SK-N-SH treated with all-trans-retinoic acid at 6 μM for 48 hours (cell line): ENCODE measurements at regions not wholly inside any gene's neighbourhood (a gene's known extent, or its start where the extent isn't known, plus 50 kb on each side); places are given as distances from the start of the nearest gene placed in this dataset.

ENCODE experiments used
- ARNTL ChIP-seq: fragments of 450-650 bp; formaldehyde crosslinking; IDR thresholded peaks from 2 replicates; pipeline ENCODE4 v1.5.0; 2020; ENCODE audit warnings: low read depth, mild to moderate bottlenecking, moderate library complexity, borderline replicate concordance
- OSR1 ChIP-seq: fragments of 250-450 bp; sonication (Bioruptor Pico); IDR thresholded peaks from 2 replicates; pipeline ENCODE4 v1.8.0; 2022; ENCODE audit warnings: moderate library complexity, mild to moderate bottlenecking, inconsistent platforms
- TCF4 ChIP-seq: fragments of 250-450 bp; sonication (Bioruptor Pico); IDR thresholded peaks from 2 replicates; pipeline ENCODE4 v1.8.0; 2021; ENCODE audit warnings: mild to moderate bottlenecking, moderate library complexity, borderline replicate concordance
- ZC3H10 ChIP-seq: fragments of 250-450 bp; sonication (Bioruptor Pico); IDR thresholded peaks from 2 replicates; pipeline ENCODE4 v1.5.1; 2021; ENCODE audit warnings: mild to moderate bottlenecking, moderate library complexity
- ZFP30 ChIP-seq: fragments of 450-650 bp; formaldehyde crosslinking; IDR thresholded peaks from 2 replicates; pipeline ENCODE4 v1.5.0; 2022; ENCODE audit warnings: mild to moderate bottlenecking, moderate library complexity
- TF ChIP-seq, protein P1 (sequence below): fragments of 250-450 bp; sonication (Bioruptor Pico); IDR thresholded peaks from 2 replicates; pipeline ENCODE4 v1.8.0; 2020; ENCODE audit warnings: mild to moderate bottlenecking, moderate library complexity, borderline replicate concordance

DNA sequence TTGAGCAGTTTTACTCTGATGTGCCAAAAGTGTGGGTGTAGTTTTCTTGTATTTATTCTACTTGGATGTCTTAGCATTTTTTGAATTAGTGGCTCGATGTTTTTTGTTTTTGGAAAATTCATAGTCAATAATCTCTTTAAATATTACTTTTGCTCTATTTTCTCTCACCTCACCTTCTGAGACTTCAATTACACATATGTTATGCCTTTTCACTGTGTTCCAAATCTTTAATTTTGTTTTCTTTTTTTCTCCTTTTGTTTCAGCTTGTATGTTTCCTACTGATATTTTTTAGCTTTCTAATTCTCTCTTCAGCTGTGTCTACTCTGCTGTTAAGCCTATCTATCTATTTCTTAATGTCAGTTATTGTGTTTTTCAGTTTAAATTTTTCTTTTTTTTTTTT is 69.5 kb downstream of the ZNF503 start:
- peak; percentile 70 for TF ChIP-seq ZFP30 (CRISPR knock-in tag)
- TF ChIP-seq ZC3H10 (CRISPR knock-in tag): no peak
- TF ChIP-seq, protein P1, sequence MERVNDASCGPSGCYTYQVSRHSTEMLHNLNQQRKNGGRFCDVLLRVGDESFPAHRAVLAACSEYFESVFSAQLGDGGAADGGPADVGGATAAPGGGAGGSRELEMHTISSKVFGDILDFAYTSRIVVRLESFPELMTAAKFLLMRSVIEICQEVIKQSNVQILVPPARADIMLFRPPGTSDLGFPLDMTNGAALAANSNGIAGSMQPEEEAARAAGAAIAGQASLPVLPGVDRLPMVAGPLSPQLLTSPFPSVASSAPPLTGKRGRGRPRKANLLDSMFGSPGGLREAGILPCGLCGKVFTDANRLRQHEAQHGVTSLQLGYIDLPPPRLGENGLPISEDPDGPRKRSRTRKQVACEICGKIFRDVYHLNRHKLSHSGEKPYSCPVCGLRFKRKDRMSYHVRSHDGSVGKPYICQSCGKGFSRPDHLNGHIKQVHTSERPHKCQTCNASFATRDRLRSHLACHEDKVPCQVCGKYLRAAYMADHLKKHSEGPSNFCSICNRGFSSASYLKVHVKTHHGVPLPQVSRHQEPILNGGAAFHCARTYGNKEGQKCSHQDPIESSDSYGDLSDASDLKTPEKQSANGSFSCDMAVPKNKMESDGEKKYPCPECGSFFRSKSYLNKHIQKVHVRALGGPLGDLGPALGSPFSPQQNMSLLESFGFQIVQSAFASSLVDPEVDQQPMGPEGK: no peak
- TF ChIP-seq OSR1 (CRISPR knock-in tag): no peak
- no peak for TF ChIP-seq ARNTL (CRISPR knock-in tag)
- no peak for TF ChIP-seq TCF4 (CRISPR knock-in tag)
